A673 (cell line): ENCODE measurements at regions not wholly inside any gene's neighbourhood (a gene's known extent, or its start where the extent isn't known, plus 50 kb on each side); places are given as distances from the start of the nearest gene placed in this dataset.

Source experiments
- EZH2 ChIP-seq: fragments of 200-600 bp; sonication (generic); IDR thresholded peaks from 2 replicates; pipeline ENCODE4 v1.6.1; 2017; ENCODE audit warnings: borderline replicate concordance, low read depth, mild to moderate bottlenecking, mixed read lengths, antibody characterized with exemption, low read length; ENCODE audit not compliant: poor library complexity, severe bottlenecking
- TF ChIP-seq, protein P1 (sequence below): fragments of 300-800, 200-600 bp; sonication (generic); conservative IDR thresholded peaks from 2 replicates; pipeline ENCODE4 v1.5.1; 2017; ENCODE audit warnings: low read depth, mild to moderate bottlenecking, antibody characterized with exemption, low read length, moderate library complexity, mixed read lengths

DNA sequence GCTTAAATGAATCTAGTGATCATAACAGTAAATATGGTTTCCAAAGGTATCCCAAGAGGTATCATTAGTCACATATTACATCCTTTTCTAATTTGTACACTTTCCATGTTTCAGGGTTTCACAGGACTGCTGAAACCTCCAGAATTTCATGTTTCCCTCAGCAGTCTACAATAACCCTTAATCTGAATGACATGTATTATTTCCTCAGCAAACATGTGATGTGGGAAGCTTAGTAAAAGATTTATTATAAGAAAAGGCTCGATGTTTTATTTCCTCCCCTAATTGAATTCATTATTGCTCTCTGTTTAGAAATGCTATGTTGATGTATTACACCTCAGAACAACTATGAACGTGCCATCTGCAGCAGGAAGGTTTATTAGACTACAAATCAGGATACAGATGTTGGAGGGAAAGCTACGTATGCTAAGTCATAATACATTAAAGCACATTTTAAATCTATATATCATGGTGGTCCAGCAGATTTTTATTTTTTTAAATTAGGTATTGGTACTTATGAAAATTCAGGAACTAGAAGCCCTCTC is 52.5 kb upstream of the SKAP2 start:
- TF ChIP-seq, protein P1, sequence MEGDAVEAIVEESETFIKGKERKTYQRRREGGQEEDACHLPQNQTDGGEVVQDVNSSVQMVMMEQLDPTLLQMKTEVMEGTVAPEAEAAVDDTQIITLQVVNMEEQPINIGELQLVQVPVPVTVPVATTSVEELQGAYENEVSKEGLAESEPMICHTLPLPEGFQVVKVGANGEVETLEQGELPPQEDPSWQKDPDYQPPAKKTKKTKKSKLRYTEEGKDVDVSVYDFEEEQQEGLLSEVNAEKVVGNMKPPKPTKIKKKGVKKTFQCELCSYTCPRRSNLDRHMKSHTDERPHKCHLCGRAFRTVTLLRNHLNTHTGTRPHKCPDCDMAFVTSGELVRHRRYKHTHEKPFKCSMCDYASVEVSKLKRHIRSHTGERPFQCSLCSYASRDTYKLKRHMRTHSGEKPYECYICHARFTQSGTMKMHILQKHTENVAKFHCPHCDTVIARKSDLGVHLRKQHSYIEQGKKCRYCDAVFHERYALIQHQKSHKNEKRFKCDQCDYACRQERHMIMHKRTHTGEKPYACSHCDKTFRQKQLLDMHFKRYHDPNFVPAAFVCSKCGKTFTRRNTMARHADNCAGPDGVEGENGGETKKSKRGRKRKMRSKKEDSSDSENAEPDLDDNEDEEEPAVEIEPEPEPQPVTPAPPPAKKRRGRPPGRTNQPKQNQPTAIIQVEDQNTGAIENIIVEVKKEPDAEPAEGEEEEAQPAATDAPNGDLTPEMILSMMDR, result no peak
- no peak for TF ChIP-seq EZH2
